ENCODE measurements at regions not wholly inside any gene's neighbourhood (a gene's known extent, or its start where the extent isn't known, plus 50 kb on each side); places are given as distances from the start of the nearest gene placed in this dataset.

- no peak for DNase-seq (ENCODE audit: insufficient read length, low spot score)
- no peak for FAIRE-seq
These were observed 52.2 kb downstream of the FAT3 start for GRCh38 chr11:92276773-92277172.

- DNase-seq (ENCODE audit: insufficient read length, low spot score) (no peak), FAIRE-seq (no peak)
These were observed 53.3 kb downstream of the FAT3 start for GRCh38 chr11:92277871-92278270.

- FAIRE-seq (no peak), DNase-seq (ENCODE audit: insufficient read length, low spot score) (no peak)
These were observed 54.3 kb downstream of the FAT3 start for GRCh38 chr11:92278791-92279433.

- no peak for DNase-seq (ENCODE audit: insufficient read length, low spot score)
- FAIRE-seq: no peak
These were observed 59.5 kb downstream of the FAT3 start for GRCh38 chr11:92284107-92284506.

GRCh38 chr11:92284558-92284957 is 59.9 kb downstream of the FAT3 start:
- FAIRE-seq (no peak), DNase-seq (ENCODE audit: insufficient read length, low spot score) (no peak)

- FAIRE-seq: no peak
- DNase-seq (ENCODE audit: insufficient read length, low spot score): no peak
These were observed 61.2 kb downstream of the FAT3 start for GRCh38 chr11:92285776-92286175.

- no peak for DNase-seq (ENCODE audit: insufficient read length, low spot score)
These were observed 62.1 kb downstream of the FAT3 start for GRCh38 chr11:92286709-92287108.

GRCh38 chr11:92295175-92296137 is 70.8 kb downstream of the FAT3 start:
- DNase-seq (ENCODE audit: insufficient read length, low spot score) (no peak), FAIRE-seq (no peak)

More at GRCh38 chr11:92286709-92287108, 62.1 kb downstream of the FAT3 start:
- no peak for FAIRE-seq

GRCh38 chr11:92296138-92296515 is 71.5 kb downstream of the FAT3 start:
- no peak for FAIRE-seq
- DNase-seq (ENCODE audit: insufficient read length, low spot score): no peak

GRCh38 chr11:92297567-92298553 is 73.2 kb downstream of the FAT3 start:
- no peak for DNase-seq (ENCODE audit: insufficient read length, low spot score)
- FAIRE-seq: no peak

GRCh38 chr11:92300876-92301275 is 76.3 kb downstream of the FAT3 start:
- FAIRE-seq (no peak), DNase-seq (ENCODE audit: insufficient read length, low spot score) (no peak)

- FAIRE-seq (no peak), DNase-seq (ENCODE audit: insufficient read length, low spot score) (no peak)
These were observed 78.2 kb downstream of the FAT3 start for GRCh38 chr11:92302770-92303169.

- DNase-seq (ENCODE audit: insufficient read length, low spot score): no peak
- FAIRE-seq: no peak
These were observed 79.7 kb downstream of the FAT3 start for GRCh38 chr11:92304271-92304670.

GRCh38 chr11:92306966-92307510 is 82.4 kb downstream of the FAT3 start:
- no peak for DNase-seq (ENCODE audit: insufficient read length, low spot score)
- FAIRE-seq: no peak

- no peak for DNase-seq (ENCODE audit: insufficient read length, low spot score)
- FAIRE-seq: no peak
These were observed 83.7 kb downstream of the FAT3 start for GRCh38 chr11:92308366-92308765.

- DNase-seq (ENCODE audit: insufficient read length, low spot score): no peak
- FAIRE-seq: no peak
These were observed 87.2 kb downstream of the FAT3 start for GRCh38 chr11:92311616-92312449.

GRCh38 chr11:92313784-92314183 is 89.2 kb downstream of the FAT3 start:
- no peak for DNase-seq (ENCODE audit: insufficient read length, low spot score)
- no peak for FAIRE-seq

GRCh38 chr11:92314499-92314898 is 89.9 kb downstream of the FAT3 start:
- no peak for FAIRE-seq
- no peak for DNase-seq (ENCODE audit: insufficient read length, low spot score)

- DNase-seq (ENCODE audit: insufficient read length, low spot score): no peak
- no peak for FAIRE-seq
These were observed 91.6 kb downstream of the FAT3 start for GRCh38 chr11:92316106-92316809.

Data from HTR-8/SVneo (cell line).